ENCODE measurements at regions not wholly inside any gene's neighbourhood (a gene's known extent, or its start where the extent isn't known, plus 50 kb on each side); places are given as distances from the start of the nearest gene placed in this dataset.

GRCh38 chr4:60117726-60118323, 1082.3 kb upstream of the ADGRL3 start:
- dilution Hi-C loops (cut with MboI; ENCODE audit: extremely low pct_ligation_motif_present, low sequenced_read_pairs): no loop called here
- FAIRE-seq: no peak
- no peaks in the 10 kb centered on the region for H3K27me3 ChIP-seq (ENCODE audit: control insufficient read depth in 2 of 2, insufficient read depth in 2 of 2, low read length in 2 of 2)

More at GRCh38 chr4:60117726-60118323, 1082.3 kb upstream of the ADGRL3 start:
- H2AFZ ChIP-seq (ENCODE audit: low read depth, low read length): no peak overlapping the region
- no peak overlapping the region for H3K9ac ChIP-seq (replicated peaks; ENCODE audit: extremely low read depth, insufficient read depth, low read length)
- H3K4me3 ChIP-seq (replicated peaks in 1 of 3; ENCODE audit: insufficient read depth in 1 of 3, low read depth in 1 of 3, low read length in 3 of 3): no peak overlapping the region
- no peaks in the 10 kb centered on the region for H3K9me1 ChIP-seq (replicated peaks; ENCODE audit: control insufficient read depth, extremely low read depth, insufficient read depth, low read length)
- H3K9me3 ChIP-seq (replicated peaks; ENCODE audit: control insufficient read depth, insufficient read depth, low read length): no peaks in the 10 kb centered on the region
- H3K27ac ChIP-seq (ENCODE audit: insufficient read depth, low read depth, low read length): no peak overlapping the region
- no peak for TF ChIP-seq POLR2AphosphoS5 (IDR thresholded peaks at IDR 0.05; ENCODE audit: insufficient read depth, low read depth, low read length)
- no peak for TF ChIP-seq EZH2 (IDR thresholded peaks at IDR 0.05; ENCODE audit: borderline replicate concordance, low read depth, low read length, severe bottlenecking)
- TF ChIP-seq MYC (IDR thresholded peaks at IDR 0.05; ENCODE audit: low read depth, low read length): no peak
- no peak for TF ChIP-seq FOS (IDR thresholded peaks at IDR 0.05; ENCODE audit: borderline replicate concordance, insufficient read depth, low read length)
- no peak for TF ChIP-seq POLR2A (IDR thresholded peaks at IDR 0.05; ENCODE audit: low read depth, low read length)
- TF ChIP-seq GATA2 (IDR thresholded peaks at IDR 0.05; ENCODE audit: insufficient read depth, insufficient read length, low read depth, low read length): no peak
- TF ChIP-seq, protein P1, sequence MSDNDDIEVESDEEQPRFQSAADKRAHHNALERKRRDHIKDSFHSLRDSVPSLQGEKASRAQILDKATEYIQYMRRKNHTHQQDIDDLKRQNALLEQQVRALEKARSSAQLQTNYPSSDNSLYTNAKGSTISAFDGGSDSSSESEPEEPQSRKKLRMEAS (IDR thresholded peaks at IDR 0.05; ENCODE audit: insufficient read depth, insufficient read length): no peak
- TF ChIP-seq CTCF (IDR thresholded peaks at IDR 0.05; ENCODE audit: extremely low read depth in 1 of 2, insufficient read depth in 1 of 2, low read depth in 1 of 2, low read length in 2 of 2): no peak
- no peak for TF ChIP-seq JUN (IDR thresholded peaks at IDR 0.05; ENCODE audit: borderline replicate concordance, insufficient read depth, insufficient read length, low read depth)
- H4K20me1 ChIP-seq (replicated peaks; ENCODE audit: control insufficient read depth, extremely low read depth, insufficient read depth, low read length): no peaks in the 10 kb centered on the region
- no peak overlapping the region for H3K4me2 ChIP-seq (ENCODE audit: insufficient read depth, low read length)
- H3K36me3 ChIP-seq (ENCODE audit: control insufficient read depth in 2 of 2, extremely low read depth in 1 of 2, insufficient read depth in 2 of 2, low read length in 2 of 2): no peaks in the 10 kb centered on the region
- DNase-seq (ENCODE audit: low read depth, low spot score): no peak
- CTCF ChIA-PET: no interaction called here
- H3K79me2 ChIP-seq (ENCODE audit: control insufficient read depth, insufficient read depth, low read length): no peaks in the 10 kb centered on the region
- intact Hi-C loops (cut with micrococcal nuclease): no loop called here
- no peaks in the 10 kb centered on the region for H3K4me1 ChIP-seq (ENCODE audit: control insufficient read depth, extremely low read depth, insufficient read depth, low read length)
- POLR2A ChIA-PET: no interaction called here
- BruUV-seq (replicated peaks): no TSS peak
